NCI-H2227 (cell line): ENCODE measurements at regions not wholly inside any gene's neighbourhood (a gene's known extent, or its start where the extent isn't known, plus 50 kb on each side); places are given as distances from the start of the nearest gene placed in this dataset.
"Not testable (repeated sequence)": the region's sequence is repeated elsewhere in the genome, so short reads cannot be mapped to it uniquely, and the experiment has no call there.

Source experiments
- DNase-seq: peaks from one replicate; lab custom pipeline; 2025; ENCODE audit not compliant: unreplicated experiment; lab: John Stamatoyannopoulos, UW

DNA sequence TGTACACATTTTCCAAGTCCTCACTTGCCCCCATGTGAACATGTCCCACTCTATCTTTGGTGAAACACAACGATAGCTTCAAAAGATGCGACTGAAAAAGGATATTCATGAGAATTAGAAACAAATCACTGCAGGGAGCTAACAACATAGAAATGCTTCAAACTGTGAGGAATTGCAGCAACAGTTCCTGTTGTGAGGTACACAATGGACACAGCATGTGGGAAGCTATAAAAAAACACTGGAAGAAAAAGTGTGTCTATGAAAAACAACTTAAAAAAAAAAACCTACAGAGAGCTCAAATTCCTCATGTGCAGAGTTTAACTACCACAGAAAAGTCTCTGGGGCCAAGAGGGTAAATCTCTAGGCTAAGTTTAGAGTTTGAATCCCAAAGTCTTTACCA lies 51.6 kb upstream of the BLTP1 start:
- no peak for DNase-seq

DNA sequence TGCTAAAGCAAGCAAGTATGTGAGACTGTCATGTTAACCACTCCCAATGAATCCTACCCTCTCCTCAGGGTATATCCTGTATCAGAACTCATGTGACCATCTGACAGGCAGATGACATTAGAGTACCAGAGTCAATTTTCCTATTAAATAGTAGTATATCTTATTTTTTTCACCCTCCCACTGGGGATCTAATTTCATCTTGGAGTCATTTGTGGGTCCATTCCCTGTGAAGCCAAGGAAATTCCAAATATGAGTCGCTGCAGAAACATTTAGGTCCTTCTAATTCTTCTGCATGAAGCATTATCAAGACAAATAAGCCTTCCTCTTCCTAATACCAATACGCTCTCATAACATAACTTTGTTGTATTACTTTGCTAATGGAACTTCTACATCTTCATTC lies 52.2 kb upstream of the BLTP1 start:
- DNase-seq: no peak

DNA sequence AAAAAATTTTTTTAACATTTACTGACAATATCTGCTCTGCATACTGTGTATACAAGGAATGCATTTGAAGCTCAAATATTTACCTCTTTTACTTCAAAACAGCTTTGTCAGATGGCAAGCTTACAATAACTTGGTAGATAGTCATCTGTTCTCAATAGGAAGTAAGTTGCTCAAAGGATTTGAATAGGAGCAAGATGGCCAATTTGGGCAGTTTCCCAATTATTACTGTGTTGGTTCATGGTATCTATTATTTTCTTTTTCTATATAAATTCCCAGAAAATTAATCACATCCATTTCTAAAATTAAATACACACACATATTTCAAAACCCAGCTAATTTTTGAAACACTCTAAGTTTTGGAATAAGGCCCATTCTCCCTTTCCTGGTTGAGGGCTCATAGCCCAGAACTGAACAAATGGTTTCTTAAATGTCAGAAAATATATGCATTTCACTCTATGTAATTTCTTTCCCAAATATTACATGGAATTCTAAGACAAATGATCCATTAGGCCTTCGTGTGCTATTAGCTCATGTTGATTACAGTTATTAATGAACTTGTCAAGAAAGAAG lies 60.2 kb upstream of the BLTP1 start:
- no peak for DNase-seq

- DNase-seq: no peak
These were observed 60.7 kb upstream of the BLTP1 start for GRCh38 chr4:122091397-122091796.

GRCh38 chr4:122090989-122091388 lies 61.1 kb upstream of the BLTP1 start:
- DNase-seq: no peak

- DNase-seq: no peak
These were observed 65.6 kb upstream of the BLTP1 start for GRCh38 chr4:122086338-122087065.

DNA sequence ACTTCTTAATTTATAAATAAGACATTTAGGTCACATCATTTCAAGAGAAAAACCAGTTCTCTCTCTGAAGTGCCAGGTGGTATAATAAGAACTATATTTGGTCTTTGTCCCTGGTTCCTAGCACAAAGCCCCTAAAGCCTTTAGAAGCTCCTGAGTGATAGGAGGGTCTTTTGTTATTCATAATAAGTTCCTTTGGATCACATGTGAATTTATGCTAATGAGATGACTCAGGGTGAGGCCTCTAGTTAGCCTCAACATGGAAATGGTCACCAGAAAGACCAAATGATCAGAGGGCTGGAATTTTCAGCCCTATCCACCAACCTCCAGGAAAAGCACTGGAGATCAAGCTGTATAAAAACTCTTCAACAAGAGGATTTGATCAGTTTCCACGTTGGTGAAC lies 68.1 kb upstream of the BLTP1 start:
- no peak for DNase-seq

GRCh38 chr4:122083351-122083750 lies 68.8 kb upstream of the BLTP1 start:
- DNase-seq: no peak

GRCh38 chr4:122082661-122083060 lies 69.5 kb upstream of the BLTP1 start:
- no peak for DNase-seq

DNA sequence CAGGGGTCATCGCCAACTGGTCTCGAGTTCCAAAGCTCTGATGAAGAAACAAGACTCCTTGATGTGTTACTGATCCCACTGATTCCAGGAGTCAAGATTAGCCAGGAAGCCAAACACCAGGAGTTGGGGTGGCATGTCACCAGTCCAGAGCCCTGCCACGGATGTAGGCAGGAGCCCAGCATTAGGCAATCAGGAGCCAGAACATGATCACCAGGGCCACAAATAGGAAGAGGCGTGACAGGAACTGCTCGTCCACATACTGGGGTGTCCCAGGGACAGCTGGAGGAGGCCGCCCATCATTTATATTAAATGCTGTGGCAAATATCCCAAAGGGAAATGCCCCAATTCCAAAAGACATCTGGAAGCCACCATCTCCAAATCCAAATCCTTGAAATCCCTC lies 74.5 kb upstream of the BLTP1 start:
- not testable (repeated sequence) for DNase-seq

- not testable (repeated sequence) for DNase-seq
These were observed 75.3 kb upstream of the BLTP1 start for GRCh38 chr4:122076835-122077234.

GRCh38 chr4:122073615-122074014 lies 78.5 kb upstream of the BLTP1 start:
- no peak for DNase-seq

DNA sequence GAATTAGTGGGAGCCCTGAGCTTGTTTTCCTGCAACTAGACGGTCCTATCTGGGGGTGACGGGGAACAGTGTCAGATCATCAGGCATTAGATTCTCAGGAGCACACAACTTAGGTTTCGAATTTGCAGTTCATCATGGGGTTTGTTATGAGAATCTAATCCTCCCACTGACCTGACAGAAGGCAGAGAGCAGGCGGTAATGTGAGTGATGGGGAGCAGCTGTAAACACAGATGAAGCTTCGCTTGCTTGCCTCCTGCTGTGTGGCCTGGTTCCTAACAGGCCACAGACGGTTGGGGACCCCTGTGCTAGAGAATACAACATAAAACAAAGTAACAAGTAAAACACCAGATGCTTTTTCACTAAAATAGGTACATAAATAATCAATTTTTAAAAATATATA lies 86.2 kb upstream of the BLTP1 start:
- DNase-seq: no peak

DNA sequence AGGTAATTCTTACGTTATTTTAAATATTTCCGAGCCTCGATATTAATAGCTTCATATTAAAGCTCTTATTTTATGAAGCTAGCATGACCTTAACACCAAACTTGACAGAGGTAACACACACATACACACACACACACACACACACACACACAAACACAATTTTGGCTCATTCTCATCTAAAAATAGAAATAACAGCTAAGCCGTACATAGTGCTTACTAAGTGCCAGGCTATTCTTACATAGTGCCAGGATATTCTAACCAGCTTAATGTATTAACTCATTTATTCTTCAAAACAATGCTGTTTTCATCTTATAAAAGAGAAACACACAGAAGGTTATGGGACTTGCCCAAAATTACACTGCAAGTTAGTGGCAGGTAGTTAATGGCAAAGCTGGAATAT lies 87.0 kb upstream of the BLTP1 start:
- no peak for DNase-seq

- DNase-seq: no peak
These were observed 98.9 kb upstream of the BLTP1 start for GRCh38 chr4:122053186-122053585.

DNA sequence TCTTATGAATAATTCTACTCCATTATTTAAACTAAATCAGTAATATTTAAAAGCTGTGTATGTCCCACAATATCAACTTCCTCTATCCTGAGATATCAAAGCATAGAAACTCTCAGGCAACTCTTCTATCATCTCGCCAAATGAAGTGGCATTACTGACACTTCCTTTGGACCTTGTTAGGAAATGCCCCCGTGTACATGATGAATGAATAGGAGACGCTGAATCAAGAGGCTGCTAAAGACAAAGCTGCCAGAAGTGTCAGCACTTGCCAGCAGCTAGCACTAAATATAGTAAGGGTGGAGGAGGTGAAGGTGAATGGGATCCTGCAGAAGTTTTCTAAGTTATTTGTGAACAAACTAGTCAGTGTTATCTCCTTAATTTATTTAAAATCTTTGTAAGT lies 99.5 kb upstream of the BLTP1 start:
- DNase-seq: no peak

DNA sequence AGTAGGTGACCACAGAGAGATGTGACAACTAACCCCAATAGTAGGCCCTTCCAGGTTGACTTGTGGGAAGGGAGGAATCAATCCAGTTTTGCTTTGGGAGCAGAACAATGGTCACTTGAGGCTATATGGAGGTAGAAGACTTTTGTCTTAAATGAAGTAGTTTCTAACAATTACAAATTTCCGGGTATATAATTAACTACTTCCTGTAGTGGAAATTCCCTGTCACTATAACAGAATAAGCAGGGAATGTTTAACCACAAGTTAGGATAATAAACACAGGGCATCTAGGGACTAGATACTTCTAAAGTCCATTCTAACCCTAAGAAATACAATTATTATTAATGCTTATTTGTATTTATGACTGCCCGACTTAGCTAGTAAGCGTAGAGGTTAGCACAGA lies 99.0 kb upstream of the TRPC3 start:
- DNase-seq: no peak

- DNase-seq: no peak
These were observed 95.9 kb upstream of the TRPC3 start for GRCh38 chr4:122047456-122048425.

GRCh38 chr4:122046255-122046654 lies 94.4 kb upstream of the TRPC3 start:
- no peak for DNase-seq

DNA sequence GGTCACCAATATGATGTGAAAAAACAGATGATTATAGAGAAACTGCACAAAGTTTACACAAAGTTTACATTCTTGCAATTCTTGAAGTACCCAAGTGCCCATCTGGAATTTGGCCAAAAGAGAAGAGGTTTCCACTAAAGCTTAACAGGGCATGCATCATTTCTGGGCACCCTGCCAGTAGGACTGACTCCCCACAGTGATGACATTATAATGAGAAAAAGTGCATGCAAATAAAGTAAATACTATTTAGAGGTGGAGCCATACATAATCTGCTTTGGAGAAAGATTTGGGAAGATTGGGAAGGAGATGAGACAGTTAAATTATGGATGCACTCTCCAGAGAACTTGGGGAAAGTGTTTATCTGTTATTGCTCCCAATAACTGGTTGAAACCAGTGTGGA lies 93.7 kb upstream of the TRPC3 start:
- no peak for DNase-seq

DNA sequence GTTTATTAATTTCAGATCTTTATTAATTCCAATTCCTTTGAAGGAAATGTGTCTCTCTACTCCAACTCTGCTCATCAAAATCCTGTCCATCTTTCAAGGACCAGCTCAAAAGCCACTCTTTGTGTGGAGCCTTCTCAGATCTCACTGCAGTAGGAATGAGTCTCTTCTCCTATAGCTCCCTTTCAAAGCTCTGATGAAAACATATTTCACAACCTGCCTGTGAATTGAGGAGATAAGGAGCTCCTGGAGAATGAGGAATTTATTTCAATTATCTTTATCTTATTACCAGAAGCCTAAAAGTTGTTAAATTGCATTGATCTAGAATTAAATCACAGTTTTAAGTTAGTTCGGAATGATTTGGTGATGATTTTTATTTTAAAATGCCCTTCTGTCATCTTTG lies 92.6 kb upstream of the TRPC3 start:
- no peak for DNase-seq

- no peak for DNase-seq
These were observed 89.5 kb upstream of the TRPC3 start for GRCh38 chr4:122041312-122041711.
